Kidney glomerular epithelial cell (primary cell): ENCODE measurements at regions not wholly inside any gene's neighbourhood (a gene's known extent, or its start where the extent isn't known, plus 50 kb on each side); places are given as distances from the start of the nearest gene placed in this dataset.
"Not testable (repeated sequence)": the region's sequence is repeated elsewhere in the genome, so short reads cannot be mapped to it uniquely, and the experiment has no call there.

Experiments
- DNase-seq: peaks from one replicate; lab custom pipeline; 2025; lab: John Stamatoyannopoulos, UW

GRCh38 chr2:187206071-187206470 is 242.0 kb downstream of the CALCRL start:
- peak; percentile 12 for DNase-seq

DNA sequence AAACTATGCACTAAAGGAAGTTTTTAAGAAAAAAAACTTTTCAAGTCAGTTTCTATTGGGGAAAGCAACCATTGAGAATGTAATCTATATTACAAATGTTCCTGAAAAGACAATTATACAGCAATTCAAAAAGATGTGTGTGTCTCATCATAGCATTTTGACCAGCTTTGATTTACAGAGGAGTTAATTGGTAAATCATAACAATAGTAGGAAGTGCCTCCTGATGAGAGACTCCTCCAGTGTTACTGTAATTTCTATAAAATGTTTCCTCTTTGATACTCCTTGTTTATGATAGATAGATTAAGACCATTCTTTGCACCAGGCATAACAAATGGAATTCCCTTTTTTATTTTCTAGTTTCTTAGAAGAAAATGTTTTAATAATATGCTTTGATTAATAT is 249.9 kb downstream of the CALCRL start:
- DNase-seq = no peak

DNA sequence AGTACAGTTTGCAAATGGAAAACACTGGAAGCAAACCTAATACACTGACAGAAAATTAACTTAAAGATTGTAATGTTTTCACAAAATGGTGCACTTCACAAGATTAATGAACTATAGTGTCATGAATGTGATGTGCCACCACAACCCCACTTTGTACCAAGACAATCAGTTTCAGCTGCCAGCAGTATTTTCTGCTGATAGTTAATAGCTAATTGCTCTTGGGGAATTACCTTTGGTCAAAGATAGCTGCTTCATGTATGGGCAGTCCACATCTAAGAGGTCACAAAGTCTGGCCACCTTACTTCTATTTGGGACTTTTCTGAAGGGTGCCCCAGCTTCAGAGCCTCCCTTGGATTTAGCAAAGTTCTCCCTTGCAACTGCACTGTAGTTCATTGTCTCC is 254.0 kb downstream of the CALCRL start:
- no peak for DNase-seq

- DNase-seq = no peak
Observed at GRCh38 chr2:187188783-187189631, 259.0 kb downstream of the CALCRL start.

- DNase-seq = no peak
Observed at GRCh38 chr2:187187519-187187918, 260.5 kb downstream of the CALCRL start.

- no peak for DNase-seq
Observed at GRCh38 chr2:187180529-187180928, 267.5 kb downstream of the CALCRL start.

- not testable (repeated sequence) for DNase-seq
Observed at GRCh38 chr2:187178876-187179275, 269.2 kb downstream of the CALCRL start.

DNA sequence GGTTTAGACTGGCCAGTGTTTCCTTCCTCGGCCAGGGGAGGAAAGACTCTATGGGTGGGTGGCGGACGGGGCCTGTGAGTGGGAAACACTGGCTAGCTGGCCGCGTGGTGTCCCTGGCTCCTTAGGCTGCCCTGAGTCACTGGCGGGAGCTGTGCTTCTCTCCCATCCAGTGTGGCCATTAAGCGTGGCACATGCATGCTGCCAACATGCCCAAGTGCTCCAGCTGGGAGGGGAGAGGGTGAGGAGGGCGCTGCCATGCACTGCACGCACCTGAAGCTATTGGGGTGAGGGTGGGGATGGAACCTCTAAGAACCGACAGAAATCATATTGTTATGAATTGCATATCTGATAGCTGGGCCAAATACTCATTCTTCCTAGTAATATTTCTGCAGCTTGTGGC is 270.8 kb downstream of the CALCRL start:
- no peak for DNase-seq

- DNase-seq = no peak
Observed at GRCh38 chr2:187174582-187174981, 273.5 kb downstream of the CALCRL start.

DNA sequence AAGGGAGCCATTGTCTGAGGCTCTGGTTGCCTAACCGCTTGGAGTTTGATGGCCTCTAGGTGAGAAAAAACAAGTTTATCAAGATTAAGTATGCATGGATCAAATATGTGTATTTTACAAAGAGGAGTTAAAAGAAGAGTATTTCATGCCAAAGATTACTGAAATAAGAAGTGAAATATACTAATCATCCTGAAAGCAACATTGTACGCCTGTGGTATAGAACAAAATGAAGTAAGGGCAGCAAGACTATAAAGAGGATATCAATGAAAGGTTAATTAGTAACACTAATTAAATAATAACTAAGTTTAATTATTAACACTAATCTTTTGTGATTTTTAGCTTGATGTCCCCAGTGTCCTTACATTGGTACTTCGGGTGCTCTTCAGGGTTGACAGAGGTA is 276.7 kb downstream of the CALCRL start:
- no peak for DNase-seq

DNA sequence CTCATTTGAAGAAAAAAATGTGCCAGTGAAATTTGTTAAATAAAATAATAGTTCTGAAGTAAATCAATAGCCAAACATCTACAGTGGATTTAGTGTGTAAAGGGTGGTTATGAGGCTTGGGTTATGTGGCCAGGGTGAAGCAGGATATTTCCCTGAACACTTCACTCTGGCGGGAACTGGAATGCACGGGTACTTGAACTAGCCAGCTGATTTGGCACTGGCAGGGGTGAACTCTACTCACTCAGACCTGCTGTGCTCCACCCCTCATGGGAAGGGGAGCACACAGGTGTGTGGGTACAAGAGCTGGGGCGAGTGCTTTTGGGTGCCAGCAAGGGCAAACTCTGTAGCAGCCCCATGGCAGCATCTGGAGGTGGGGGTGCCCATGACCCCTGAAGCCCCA is 278.2 kb downstream of the CALCRL start:
- DNase-seq = no peak

GRCh38 chr2:187168720-187169713 is 279.0 kb downstream of the CALCRL start:
- no peak for DNase-seq

- DNase-seq = no peak
Observed at GRCh38 chr2:187167491-187167890, 280.6 kb downstream of the CALCRL start.

- DNase-seq = no peak
Observed at GRCh38 chr2:187165936-187166610, 282.0 kb downstream of the CALCRL start.

GRCh38 chr2:187158452-187158851 is 289.6 kb downstream of the CALCRL start:
- DNase-seq = no peak

DNA sequence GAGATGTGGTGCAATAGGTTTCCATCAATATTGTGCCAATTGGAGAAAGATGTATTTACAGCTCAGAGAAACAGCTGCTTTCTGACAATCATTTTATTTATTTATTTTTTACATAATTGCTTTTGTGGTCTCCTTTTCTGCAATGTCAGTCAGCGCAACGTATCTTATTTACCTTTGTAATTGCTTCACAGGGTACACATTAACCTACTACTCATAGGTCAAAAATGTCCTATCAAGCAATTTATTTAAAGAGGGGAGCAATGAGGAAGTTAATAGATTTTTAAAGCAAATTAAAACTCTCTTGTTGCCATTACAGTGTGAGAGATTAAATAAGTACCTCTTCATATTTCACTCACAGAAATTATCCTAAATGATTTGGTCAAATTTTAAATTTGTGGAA is 291.0 kb downstream of the CALCRL start:
- DNase-seq = no peak

DNA sequence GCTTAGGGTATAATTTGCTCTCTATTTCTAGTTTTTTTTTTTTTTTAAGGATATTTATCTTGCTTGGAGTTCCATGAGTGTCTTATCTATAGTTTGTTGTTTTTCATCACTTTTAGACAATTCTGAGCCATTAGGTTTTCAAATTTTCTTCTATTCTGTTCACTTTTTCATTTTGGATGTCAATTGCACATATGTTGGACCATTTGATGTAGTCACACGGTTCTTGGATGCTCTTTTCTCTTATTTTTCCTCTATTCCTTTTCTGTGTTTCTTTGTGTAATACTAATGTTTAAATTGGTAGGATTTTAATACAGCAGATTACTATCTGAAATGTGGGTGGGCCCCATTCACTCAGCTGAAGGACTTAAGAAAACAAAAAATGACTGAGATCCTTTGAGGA is 292.6 kb downstream of the CALCRL start:
- DNase-seq = no peak

GRCh38 chr2:187150670-187151069 is 297.4 kb downstream of the CALCRL start:
- peak; percentile 14 for DNase-seq

GRCh38 chr2:187148059-187148714 is 299.2 kb upstream of the ZSWIM2 start:
- DNase-seq = no peak

- DNase-seq = no peak
Observed at GRCh38 chr2:187143537-187143936, 294.6 kb upstream of the ZSWIM2 start.

DNA sequence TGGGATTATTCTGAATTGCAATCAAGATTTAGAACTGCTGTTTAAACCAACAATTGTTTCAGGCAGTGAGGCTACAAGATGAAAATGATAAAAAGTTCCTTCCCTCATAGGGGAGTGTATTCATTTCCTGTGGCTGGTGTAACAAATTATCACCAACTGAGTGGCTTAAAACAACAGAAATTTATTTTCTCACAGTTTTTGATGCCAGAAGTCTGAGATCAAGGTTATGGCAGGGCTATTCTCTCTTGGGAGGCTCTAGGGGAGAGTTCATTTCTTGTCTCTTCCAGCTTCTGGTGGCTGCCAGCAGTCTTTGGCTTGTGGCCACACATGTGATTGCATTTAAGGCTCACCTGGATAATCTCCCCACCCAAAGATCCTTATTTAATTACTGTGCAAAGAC is 290.5 kb upstream of the ZSWIM2 start:
- DNase-seq = no peak

DNA sequence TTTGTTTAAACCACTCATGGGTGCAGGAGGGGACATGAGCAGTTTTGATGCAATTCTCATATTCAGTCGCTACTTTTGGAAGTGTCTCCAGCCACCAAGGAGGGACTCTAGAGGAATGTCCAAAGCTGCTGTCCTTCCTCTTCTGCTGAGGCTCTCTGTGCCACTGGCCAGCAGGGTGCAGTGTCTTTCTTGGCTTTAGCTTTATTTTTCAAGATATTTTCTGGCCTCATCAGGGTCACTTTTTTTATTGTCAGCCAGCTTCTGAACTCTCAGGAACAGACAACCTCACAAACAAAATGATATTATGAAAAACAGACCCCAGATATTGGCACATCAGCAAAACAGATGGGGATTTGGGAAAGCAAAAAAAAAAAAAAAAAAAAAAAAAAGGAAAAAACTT is 289.3 kb upstream of the ZSWIM2 start:
- DNase-seq = peak; percentile 16
